Renal cortex interstitium (tissue), 11 donors: ENCODE measurements at regions not wholly inside any gene's neighbourhood (a gene's known extent, or its start where the extent isn't known, plus 50 kb on each side); places are given as distances from the start of the nearest gene placed in this dataset.
"Not testable (repeated sequence)": the region's sequence is repeated elsewhere in the genome, so short reads cannot be mapped to it uniquely, and the experiment has no call there.

ENCODE experiments used
- DNase-seq, 11 donors: peaks; one replicate each; pipeline ENCODE4 v3.0.0-alpha.2; 2013; ENCODE audit warnings: low read depth in 9 of 11, low spot score in 4 of 11; ENCODE audit errors: extremely low read depth in 1 of 11

DNA sequence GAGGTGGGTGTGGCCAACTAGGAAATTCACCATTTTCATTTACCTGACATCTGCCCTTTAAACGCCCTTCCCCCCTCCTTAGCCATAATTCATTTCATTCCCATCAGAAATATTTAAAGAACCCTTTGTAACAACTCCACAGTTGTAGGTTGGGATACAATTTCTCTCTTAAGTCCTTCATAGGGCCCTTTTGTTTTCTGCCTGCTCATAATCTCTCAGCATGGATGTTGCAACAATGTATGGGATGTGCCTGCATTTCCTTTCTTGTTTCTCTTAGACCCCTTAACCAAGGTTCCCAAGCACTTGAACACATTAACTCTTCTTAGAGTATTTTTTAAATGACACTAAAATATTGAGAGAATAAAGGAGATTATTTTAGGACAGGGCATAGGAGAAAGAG is 51.7 kb upstream of the MYO10 start:
- DNase-seq, result no peak

DNA sequence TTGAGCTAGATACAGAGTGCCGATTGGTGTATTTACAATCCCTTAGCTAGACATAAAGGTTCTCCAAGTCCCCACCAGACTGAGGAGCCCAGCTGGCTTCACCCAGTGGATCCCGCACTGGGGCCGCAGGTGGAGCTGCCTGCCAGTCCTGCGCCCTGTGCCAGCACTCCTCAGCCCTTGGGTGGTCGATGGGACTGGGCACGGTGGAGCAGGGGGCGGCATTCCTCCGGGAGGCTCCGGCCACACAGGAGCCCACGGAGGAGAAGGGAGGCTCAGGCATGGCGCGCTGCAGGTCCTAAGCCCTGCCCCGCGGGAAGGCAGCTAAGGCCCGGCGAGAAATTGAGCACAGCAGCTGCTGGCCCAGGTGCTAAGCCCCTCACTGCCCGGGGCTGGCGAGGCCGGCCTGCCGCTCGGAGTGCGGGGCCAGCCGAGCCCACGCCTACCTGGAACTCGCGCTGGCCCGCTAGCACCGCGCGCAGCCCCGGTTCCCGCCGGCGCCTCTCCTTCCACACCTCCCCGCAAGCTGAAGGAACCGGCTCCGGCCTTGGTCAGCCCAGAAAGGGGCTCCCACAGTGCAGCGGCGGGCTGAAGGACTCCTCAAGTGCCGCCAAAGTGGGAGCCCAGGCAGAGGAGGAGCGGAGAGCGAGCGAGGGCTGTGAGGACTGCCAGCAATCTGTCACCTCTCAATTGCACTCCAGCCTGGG is 54.9 kb upstream of the MYO10 start:
- DNase-seq, result not testable (repeated sequence)

DNA sequence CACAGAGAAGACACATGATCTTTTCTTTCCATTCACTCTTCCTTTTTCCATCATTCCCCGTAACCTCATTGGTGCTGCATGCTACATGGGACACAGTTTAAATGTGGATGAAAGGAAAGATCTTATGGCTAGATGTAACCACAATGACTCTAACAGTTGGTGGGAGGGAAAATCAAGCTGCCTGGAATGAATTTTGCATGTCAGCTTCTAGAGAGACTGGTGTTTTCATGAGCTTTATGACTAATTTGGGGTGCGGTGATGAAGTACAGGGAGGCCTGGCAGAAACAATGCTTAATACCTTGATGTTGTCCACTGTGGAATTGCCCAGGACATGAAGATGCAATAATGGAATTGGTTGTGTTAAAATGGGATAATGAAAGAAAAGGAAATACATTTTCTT is 55.9 kb upstream of the MYO10 start:
- DNase-seq, result no peak

DNA sequence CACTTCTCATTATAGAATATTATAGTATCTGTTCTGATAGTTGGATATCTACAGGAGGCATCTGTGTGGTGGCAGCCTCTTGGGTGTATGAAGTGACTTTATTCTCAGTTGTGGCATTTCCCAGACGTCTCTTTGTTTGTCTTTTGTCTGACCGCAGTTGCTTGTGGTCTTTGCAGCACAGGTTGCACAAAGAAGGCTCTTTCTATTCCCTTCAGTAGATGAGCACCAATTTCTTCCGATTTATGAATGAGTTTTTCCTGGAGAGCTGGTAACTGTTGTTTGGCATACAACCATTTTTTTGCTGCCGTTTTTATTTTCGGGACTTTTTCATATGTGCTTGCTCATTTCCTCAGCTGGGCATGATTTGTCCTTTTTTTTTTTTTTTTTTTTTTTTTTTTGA is 56.4 kb upstream of the MYO10 start:
- no peak for DNase-seq

DNA sequence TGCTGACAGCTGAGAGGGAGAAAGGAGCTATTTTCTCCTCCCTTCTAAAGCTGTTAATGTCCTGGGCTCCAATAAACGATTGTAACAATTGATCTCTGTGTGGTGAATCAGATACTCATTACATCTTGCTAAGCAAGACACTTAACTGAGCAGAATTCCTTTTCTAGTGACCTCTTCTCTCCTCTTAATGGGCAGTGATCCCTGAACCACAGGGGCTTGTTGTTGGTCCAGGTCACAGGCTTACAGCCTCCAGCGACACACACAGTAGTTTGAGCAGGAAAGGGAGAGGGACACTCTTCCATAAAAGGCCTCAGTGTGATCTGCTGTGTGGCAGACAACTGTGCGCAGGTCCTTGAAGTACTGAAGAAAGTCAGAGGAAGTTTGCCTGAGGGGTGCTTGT is 58.5 kb upstream of the MYO10 start:
- no peak for DNase-seq

DNA sequence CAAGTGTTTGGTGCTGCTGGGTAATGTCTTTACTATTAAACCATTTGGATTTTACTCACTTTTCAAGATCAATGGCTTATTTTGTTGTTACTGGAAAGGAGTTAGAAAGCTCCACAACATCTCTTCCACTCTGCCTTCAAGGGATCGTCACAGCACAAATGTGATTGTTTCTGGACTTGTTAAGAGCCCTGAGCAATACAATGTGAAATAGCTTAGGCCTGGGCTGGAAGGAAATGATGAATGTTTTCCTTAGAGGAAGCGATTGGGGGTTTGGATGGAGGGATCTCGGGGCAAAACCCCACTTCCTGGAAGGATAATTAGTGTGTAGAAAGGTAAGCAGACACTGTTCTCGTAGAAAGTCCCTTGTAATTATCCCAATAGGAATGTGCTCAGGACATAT is 59.3 kb upstream of the MYO10 start:
- no peak for DNase-seq

DNA sequence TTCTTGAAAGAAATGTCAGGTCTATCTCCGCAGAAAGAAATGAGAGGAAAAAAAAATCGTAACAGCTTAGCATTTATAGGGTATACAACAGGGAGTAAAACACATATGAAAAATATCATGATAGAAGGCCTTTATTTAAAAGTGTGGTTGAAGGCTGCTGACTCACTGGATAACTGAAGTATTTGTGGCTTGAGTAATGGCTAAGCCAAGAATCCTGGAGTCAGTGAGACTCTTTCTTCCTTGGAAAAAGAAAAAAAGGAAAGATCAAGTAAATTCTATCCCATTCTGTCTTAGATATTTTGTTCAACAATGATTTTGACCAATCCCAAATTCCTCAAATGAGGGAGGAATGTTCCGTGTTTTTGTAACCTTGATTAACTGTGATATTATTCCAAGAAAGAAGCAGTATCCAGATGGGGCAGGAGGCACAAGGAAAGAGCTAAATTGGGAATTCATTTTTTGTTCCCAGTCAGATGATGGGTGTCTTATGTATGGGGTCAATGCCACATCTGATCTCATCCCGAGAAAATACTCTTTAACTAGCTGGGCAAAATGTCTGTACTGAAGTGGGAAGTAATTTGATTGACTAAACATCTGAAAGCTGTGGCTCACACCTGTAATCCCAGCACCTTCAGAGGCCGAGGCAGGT is 64.3 kb upstream of the MYO10 start:
- no peak for DNase-seq

DNA sequence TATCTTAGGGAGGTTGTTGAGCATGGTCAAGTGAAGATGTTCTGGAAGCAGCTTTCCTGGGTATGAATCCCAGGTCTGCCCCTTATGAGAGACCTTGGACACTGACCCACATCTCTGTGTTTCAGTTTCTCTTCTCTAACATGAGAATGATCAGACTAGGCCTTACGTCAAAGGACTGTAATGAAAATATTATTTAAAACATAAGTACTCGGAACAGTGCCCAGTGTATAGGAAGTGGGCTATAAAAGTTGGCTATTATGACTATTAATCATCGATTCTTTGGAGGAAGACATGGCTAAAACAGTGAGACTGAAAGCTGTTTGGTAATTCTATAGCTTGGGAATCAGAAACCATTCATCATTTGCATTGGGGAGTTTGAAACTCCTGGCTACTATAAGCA is 65.3 kb upstream of the MYO10 start:
- no peak for DNase-seq

DNA sequence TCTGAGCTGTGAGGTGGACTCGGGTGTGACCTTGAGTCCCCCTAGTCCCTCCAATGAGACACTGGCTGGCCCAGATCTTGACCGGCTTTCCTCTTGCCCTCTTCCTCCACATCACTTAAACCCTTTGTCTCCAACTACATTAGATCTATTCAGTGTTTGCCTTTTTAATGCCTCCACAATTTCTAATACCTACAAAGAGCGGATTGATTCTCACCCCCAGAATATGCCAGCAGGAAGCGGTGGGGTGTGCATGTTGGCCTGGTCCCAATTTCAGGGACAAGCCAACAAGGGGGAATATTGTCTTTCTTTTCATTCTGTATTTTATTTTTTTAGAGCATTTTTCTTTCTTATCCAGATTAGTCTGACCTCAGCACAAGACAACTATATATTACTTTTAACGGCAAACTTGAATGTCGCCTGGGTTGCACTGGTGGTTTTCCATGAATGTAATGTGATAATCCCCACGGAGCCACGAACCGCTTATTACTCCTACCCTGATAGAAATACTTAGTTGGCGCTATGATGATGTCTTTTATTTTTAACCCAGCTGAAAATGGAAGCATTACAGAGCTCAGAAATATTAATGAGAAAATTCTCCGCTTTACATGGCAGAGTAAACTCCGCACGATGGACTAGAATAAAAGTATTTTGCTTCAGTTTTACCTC is 68.5 kb upstream of the MYO10 start:
- no peak for DNase-seq

DNA sequence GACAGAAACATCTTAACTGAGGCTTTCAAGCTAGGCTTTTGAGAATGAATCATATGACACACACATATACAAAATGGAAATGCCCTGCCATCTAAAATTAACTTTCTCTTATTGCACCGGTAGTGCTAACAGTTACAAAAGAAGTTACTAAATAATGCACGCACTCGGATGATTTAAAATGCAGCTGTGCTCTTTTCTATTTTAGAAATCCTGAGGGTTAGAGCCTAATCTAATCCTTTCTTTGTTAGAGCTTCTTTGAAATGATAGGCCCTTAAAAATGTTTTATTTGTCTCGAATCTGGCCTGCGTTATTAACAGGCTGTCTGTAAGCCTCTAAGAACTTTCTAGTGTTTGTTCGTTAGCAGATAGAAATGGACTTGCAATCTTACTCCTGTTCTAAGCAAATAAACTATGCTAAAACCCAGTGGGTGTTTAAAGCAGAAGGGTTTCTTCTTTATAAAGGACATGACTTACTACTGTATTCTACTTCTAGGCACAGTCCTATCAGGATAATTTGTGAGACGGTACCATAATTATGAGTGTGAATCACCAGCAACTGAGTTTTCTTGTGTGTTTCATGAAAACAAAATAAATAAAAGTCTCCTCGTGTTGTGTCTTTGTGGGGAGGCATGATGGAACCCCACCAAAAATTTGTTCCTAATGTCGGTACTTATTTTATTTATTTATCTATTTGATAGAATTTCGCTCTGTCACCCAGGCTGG is 69.2 kb upstream of the MYO10 start:
- no peak for DNase-seq

DNA sequence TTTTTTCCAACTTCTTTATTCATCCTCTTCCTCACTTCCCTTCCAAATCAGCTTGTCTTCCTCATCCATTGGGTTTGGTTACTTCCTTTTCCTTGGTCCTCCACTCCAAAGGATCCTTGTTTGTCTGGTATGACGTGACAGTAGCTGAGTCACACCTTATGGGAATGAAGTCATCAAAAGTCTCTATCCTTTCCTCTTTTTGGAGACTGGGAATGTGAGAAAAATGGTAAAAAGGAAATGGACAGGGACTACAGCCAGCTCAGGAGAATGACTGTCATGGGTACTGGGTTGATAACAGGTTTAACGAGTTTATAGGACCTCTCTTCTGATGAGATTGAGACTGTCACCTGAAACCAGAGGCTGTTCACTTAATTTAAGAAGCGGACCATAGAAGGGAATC is 76.2 kb upstream of the MYO10 start:
- DNase-seq, result no peak

DNA sequence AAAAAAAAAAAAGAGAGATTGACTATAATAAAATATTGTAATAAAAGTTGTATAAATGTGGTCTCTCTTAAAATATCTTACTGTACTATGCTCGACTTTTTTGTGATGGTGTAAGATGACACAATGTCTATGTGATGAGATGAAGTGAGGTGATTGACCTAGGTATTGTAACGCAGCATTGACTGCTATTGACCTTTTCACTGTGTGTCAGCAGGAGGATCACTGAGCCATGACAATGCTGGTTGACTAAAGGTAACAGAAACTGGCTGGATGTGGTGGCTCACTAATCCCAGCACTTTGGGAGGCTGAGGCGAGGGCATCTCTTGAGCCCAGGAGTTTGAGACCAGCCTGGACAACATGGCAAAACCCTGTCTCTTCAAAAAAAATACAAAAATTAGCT is 78.6 kb upstream of the MYO10 start:
- no peak for DNase-seq

DNA sequence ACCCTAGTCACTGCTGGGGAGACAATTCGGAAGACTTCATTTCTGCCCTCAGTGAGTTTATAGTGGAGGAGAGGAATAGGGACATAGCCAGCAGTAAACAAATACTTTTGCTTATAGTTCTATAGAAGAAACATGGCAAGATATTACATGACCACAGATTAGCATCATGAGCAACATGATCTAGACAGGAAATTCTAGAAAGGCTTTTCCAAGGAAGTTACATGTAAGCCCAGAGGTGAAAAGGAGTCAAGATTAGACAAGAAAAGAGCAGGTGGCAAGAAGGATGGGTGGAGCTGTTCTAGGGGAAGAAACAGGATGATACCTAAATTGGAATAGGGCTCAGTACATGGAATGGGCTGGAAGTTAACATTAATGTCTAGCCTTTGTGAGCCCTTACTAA is 82.8 kb upstream of the MYO10 start:
- DNase-seq, result no peak

DNA sequence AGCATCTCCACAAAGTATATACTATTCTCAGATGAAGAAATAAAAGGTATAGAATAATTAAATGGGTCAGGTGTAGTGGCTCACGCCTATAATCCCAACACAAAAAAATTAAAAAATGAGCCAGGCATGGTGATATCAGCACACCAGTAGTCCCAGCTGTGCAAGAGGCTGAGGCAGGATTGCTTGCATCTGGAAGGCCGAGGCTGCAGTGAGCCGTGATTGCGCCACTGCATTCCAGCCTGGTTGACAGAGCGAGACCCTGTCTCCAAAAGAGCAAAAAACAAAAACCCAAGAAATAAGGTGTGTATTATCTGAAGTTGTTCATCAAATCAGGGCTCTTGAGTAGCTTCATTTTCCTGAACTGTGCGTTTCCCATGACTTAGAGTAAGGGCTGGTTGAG is 83.2 kb upstream of the MYO10 start:
- no peak for DNase-seq

DNA sequence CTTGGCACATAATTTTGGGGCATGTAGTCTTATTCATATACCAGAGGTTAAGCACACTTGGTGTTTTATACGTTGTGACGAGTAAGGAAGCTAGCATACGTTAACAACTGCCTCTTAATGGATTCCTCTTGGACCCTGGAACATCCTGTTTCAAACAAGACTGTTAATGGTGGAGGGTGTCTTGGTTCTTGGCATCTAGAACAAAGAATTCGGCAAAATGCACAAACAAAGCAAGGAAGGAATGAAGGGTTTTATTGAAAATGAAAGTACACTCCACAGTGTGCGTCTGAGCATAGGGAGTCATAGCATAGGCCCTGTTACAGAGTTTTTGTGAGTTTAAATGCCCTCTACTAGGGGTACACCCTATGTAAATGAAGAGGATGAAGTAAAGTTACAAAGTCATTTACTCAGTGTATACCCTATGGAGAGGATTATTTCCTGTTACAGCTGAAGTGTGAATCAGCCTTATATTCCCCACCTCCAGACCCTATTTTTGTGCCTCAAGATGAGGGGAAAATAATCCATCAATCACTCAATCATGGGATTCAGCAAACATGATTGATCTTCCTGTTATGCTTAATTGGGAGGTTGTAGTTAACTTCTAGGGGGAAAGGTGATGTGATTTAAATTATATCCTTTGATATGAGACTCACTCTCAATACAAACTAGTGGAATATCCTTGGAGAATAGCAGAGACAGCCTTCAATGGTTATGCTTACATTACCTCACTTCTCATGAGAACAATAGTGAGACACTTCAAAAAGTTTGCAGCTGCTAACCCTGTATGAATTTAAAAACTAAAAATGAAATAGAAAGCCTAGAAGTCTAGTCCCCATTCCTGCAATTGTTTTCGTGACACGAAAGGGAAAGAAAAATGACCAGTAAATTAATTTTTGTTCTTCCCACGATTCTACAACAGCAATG is 84.9 kb upstream of the MYO10 start:
- DNase-seq, result no peak

DNA sequence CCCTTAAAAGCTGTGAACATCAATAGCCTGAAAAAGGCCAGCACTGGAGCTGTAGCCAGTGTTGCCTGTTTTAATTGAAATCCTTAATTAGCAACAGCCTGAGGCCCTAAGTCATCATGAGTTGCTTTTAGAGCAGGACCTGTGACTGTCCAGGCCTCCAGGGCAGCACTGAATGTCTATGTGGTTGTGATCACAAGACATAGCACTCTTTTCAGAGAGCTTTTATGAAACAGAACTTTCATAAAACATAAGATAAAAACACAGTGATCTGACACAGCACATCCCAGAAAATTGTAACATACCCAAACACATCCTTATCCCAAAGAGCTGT is 85.5 kb upstream of the MYO10 start:
- DNase-seq, result no peak

DNA sequence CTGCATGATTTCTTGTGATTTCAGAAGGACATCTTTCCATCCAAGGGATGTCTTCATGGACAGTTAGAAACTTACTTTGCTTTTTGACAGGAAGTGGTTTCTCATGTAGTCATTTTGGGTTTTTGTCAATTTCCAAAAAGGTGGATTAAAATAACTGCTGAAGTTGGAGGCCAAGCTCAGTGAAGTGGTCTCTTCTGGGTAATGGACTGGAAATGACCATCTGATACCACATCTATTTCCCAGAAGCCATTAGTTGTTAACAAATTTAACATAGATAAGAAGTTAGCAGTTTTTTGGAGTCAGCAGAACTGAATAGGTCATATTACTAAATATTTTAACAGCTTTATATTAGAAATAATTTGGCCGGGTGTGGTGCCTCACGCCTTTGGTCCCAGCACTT is 86.2 kb upstream of the MYO10 start:
- DNase-seq, result no peak

DNA sequence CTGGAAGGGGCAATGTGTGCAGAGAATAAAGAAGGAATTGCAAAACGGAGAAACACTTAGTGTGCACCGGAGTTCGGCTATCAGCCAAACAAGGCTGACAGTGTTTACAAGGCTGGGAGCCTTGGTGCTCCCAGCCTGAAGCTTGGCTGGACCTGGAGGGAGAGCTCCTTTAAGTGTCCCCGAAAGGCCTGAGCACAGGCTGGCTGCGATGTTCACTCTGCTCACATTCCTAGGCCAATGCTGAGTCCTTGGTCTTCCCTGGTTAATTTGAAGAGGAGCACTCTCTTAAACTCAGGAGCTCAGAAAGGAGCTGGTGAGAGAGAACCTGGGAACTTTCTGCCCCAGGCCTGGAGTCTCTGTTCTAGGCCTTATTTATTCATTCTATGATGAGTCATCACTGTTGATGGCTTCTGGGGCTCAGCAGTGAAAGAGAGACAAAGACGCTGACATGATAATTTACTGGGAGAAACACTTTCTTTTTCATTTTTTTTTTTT is 88.6 kb upstream of the MYO10 start:
- no peak for DNase-seq

DNA sequence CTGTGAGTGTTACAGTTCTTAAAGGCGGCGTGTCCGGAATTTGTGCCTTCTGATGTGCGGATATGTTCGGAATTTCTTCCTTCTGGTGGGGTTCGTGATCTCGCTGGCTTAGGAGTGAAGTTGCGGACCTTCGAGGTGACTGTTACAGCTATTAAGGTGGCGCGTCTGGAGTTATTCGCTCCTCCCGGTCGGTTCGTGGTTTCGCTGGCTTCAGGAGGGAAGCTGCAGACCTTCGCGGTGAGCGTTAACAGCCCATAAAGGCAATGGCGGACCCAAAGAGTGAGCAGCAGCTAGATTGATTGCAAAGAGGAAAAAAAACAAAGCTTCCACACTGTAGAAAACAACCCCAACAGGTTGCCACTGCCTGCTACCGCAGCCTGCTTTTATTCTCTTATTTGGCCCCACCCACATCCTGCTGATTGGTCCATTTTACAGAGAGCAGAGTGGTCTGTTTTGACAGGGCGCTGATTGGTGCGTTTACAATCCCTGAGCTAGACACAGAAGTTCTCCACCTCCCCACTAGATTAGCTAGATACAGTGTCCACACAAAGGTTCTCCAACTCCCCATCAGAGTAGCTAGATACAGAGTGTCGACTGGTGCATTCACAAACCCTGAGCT is 95.7 kb upstream of the MYO10 start:
- DNase-seq, result not testable (repeated sequence)
